BLaER1 (cell line): ENCODE measurements at regions not wholly inside any gene's neighbourhood (a gene's known extent, or its start where the extent isn't known, plus 50 kb on each side); places are given as distances from the start of the nearest gene placed in this dataset.
"Not testable (repeated sequence)": the region's sequence is repeated elsewhere in the genome, so short reads cannot be mapped to it uniquely, and the experiment has no call there.

Experiments used
- H3K27ac ChIP-seq: shearing (Covaris generic); formaldehyde crosslinking; 2 replicates; pipeline ENCODE4 v1.8.1; 2022
- H3K27me3 ChIP-seq: shearing (Covaris generic); formaldehyde crosslinking; 2 replicates; pipeline ENCODE4 v1.8.1; 2022
- H3K36me3 ChIP-seq: shearing (Covaris generic); formaldehyde crosslinking; 2 replicates; pipeline ENCODE4 v1.8.1; 2022
- H3K4me1 ChIP-seq: shearing (Covaris generic); formaldehyde crosslinking; 2 replicates; pipeline ENCODE4 v1.8.1; 2022
- H3K4me2 ChIP-seq: shearing (Covaris generic); formaldehyde crosslinking; 2 replicates; pipeline ENCODE4 v1.8.1; 2022
- H3K4me3 ChIP-seq: shearing (Covaris generic); formaldehyde crosslinking; 2 replicates; pipeline ENCODE4 v1.8.1; 2022
- H3K9ac ChIP-seq: shearing (Covaris generic); formaldehyde crosslinking; 2 replicates; pipeline ENCODE4 v1.8.1; 2022
- H3K9me3 ChIP-seq: shearing (Covaris generic); formaldehyde crosslinking; 2 replicates; pipeline ENCODE4 v1.8.1; 2022
- H4K20me1 ChIP-seq: shearing (Covaris generic); formaldehyde crosslinking; 2 replicates; pipeline ENCODE4 v1.8.1; 2022
- Cebpa-rat ChIP-seq: shearing (Covaris generic); IDR thresholded peaks from 2 replicates; pipeline ENCODE4 v1.8.1; 2022

GRCh38 chr15:61383421-61383820, 154.3 kb upstream of the RORA start:
- Histone ChIP-seq H3K27me3 (no peaks in the 10 kb centered on the region), H3K4me3 (no peak overlapping the region), H3K9me3 (no peaks in the 10 kb centered on the region), H3K9ac (no peak overlapping the region), H4K20me1 (no peaks in the 10 kb centered on the region), H3K4me1 (no peaks in the 10 kb centered on the region), H3K4me2 (no peak overlapping the region), H3K27ac (no peak overlapping the region), H3K36me3 (no peaks in the 10 kb centered on the region)
- no peak for TF ChIP-seq Cebpa-rat

- no peaks in the 10 kb centered on the region for H4K20me1 ChIP-seq
- H3K27ac ChIP-seq: no peak overlapping the region
- no peak overlapping the region for H3K9ac ChIP-seq
- no peak overlapping the region for H3K4me3 ChIP-seq
- no peaks in the 10 kb centered on the region for H3K4me1 ChIP-seq
- no peak overlapping the region for H3K4me2 ChIP-seq
- no peaks in the 10 kb centered on the region for H3K36me3 ChIP-seq
- no peaks in the 10 kb centered on the region for H3K27me3 ChIP-seq
- no peaks in the 10 kb centered on the region for H3K9me3 ChIP-seq
- no peak for TF ChIP-seq Cebpa-rat
These were observed 153.8 kb upstream of the RORA start for GRCh38 chr15:61382927-61383326.

- Histone ChIP-seq H3K4me2 (no peak overlapping the region), H3K36me3 (no peaks in the 10 kb centered on the region), H3K4me3 (no peak overlapping the region), H3K9me3 (no peaks in the 10 kb centered on the region), H3K27ac (no peak overlapping the region), H4K20me1 (no peaks in the 10 kb centered on the region), H3K4me1 (no peaks in the 10 kb centered on the region), H3K9ac (no peak overlapping the region), H3K27me3 (no peaks in the 10 kb centered on the region)
- no peak for TF ChIP-seq Cebpa-rat
These were observed 152.4 kb upstream of the RORA start for GRCh38 chr15:61381501-61381900.

- no peak overlapping the region for H3K4me3 ChIP-seq
- no peak overlapping the region for H3K27ac ChIP-seq
- no peaks in the 10 kb centered on the region for H4K20me1 ChIP-seq
- H3K36me3 ChIP-seq: no peaks in the 10 kb centered on the region
- no peak overlapping the region for H3K9ac ChIP-seq
- no peaks in the 10 kb centered on the region for H3K4me1 ChIP-seq
- H3K9me3 ChIP-seq: no peaks in the 10 kb centered on the region
- no peak for TF ChIP-seq Cebpa-rat
- no peak overlapping the region for H3K4me2 ChIP-seq
- no peaks in the 10 kb centered on the region for H3K27me3 ChIP-seq
These were observed 151.2 kb upstream of the RORA start for GRCh38 chr15:61380270-61380669.

- no peak for TF ChIP-seq Cebpa-rat
- no peaks in the 10 kb centered on the region for H4K20me1 ChIP-seq
- H3K9me3 ChIP-seq: no peaks in the 10 kb centered on the region
- H3K27me3 ChIP-seq: no peaks in the 10 kb centered on the region
- no peak overlapping the region for H3K27ac ChIP-seq
- no peak overlapping the region for H3K4me2 ChIP-seq
- H3K4me3 ChIP-seq: no peak overlapping the region
- H3K36me3 ChIP-seq: no peaks in the 10 kb centered on the region
- H3K4me1 ChIP-seq: no peaks in the 10 kb centered on the region
- H3K9ac ChIP-seq: no peak overlapping the region
These were observed 149.9 kb upstream of the RORA start for GRCh38 chr15:61379005-61379404.

GRCh38 chr15:61376961-61377360, 147.9 kb upstream of the RORA start:
- TF ChIP-seq Cebpa-rat: no peak
- Histone ChIP-seq H3K4me3 (no peak overlapping the region), H4K20me1 (no peaks in the 10 kb centered on the region), H3K36me3 (no peaks in the 10 kb centered on the region), H3K4me1 (no peaks in the 10 kb centered on the region), H3K27me3 (no peaks in the 10 kb centered on the region), H3K9ac (no peak overlapping the region), H3K4me2 (no peak overlapping the region), H3K9me3 (no peaks in the 10 kb centered on the region), H3K27ac (no peak overlapping the region)

- no peaks in the 10 kb centered on the region for H3K36me3 ChIP-seq
- TF ChIP-seq Cebpa-rat: no peak
- H3K9ac ChIP-seq: no peak overlapping the region
- H3K4me1 ChIP-seq: no peaks in the 10 kb centered on the region
- no peak overlapping the region for H3K27ac ChIP-seq
- no peak overlapping the region for H3K4me3 ChIP-seq
- no peak overlapping the region for H3K4me2 ChIP-seq
- H4K20me1 ChIP-seq: no peaks in the 10 kb centered on the region
- no peaks in the 10 kb centered on the region for H3K9me3 ChIP-seq
- no peaks in the 10 kb centered on the region for H3K27me3 ChIP-seq
These were observed 147.4 kb upstream of the RORA start for GRCh38 chr15:61376516-61376915.

- H3K9me3 ChIP-seq: no peaks in the 10 kb centered on the region
- no peaks in the 10 kb centered on the region for H3K27me3 ChIP-seq
- no peak overlapping the region for H3K27ac ChIP-seq
- no peak for TF ChIP-seq Cebpa-rat
- H4K20me1 ChIP-seq: no peaks in the 10 kb centered on the region
- H3K4me1 ChIP-seq: no peaks in the 10 kb centered on the region
- no peak overlapping the region for H3K9ac ChIP-seq
- no peak overlapping the region for H3K4me3 ChIP-seq
- no peak overlapping the region for H3K4me2 ChIP-seq
- no peaks in the 10 kb centered on the region for H3K36me3 ChIP-seq
These were observed 145.7 kb upstream of the RORA start for GRCh38 chr15:61374848-61375247.

GRCh38 chr15:61367953-61368352, 138.9 kb upstream of the RORA start:
- Histone ChIP-seq H3K27ac (no peak overlapping the region), H3K4me3 (no peak overlapping the region), H3K9ac (no peak overlapping the region), H3K4me2 (no peak overlapping the region), H3K9me3 (peaks cover 15% of the 10 kb centered on the region; the same call in 1 of the 2 replicates), H3K4me1 (no peaks in the 10 kb centered on the region), H3K27me3 (no peaks in the 10 kb centered on the region), H3K36me3 (no peaks in the 10 kb centered on the region), H4K20me1 (no peaks in the 10 kb centered on the region)
- no peak for TF ChIP-seq Cebpa-rat

GRCh38 chr15:61364871-61365270, 135.8 kb upstream of the RORA start:
- Histone ChIP-seq H3K27ac (no peak overlapping the region), H4K20me1 (no peaks in the 10 kb centered on the region), H3K36me3 (no peaks in the 10 kb centered on the region), H3K27me3 (no peaks in the 10 kb centered on the region), H3K4me3 (no peak overlapping the region), H3K4me1 (no peaks in the 10 kb centered on the region), H3K9ac (no peak overlapping the region), H3K9me3 (peaks cover 28% of the 10 kb centered on the region; the same call in 1 of the 2 replicates), H3K4me2 (no peak overlapping the region)
- no peak for TF ChIP-seq Cebpa-rat

- not testable (repeated sequence) for H3K4me2 ChIP-seq, H3K9ac ChIP-seq, H3K4me1 ChIP-seq, H4K20me1 ChIP-seq, H3K4me3 ChIP-seq, H3K36me3 ChIP-seq, H3K27me3 ChIP-seq, H3K27ac ChIP-seq
- peaks cover 28% of the 10 kb centered on the region; the same call in 1 of the 2 replicates for H3K9me3 ChIP-seq
These were observed 133.8 kb upstream of the RORA start for GRCh38 chr15:61362912-61363311.
